GM18868 (cell line): ENCODE measurements at regions not wholly inside any gene's neighbourhood (a gene's known extent, or its start where the extent isn't known, plus 50 kb on each side); places are given as distances from the start of the nearest gene placed in this dataset.
"Not testable (repeated sequence)": the region's sequence is repeated elsewhere in the genome, so short reads cannot be mapped to it uniquely, and the experiment has no call there.

Source experiments
- ATAC-seq: cut with Tn5 transposase; IDR thresholded peaks from one replicate; pipeline ENCODE4 v1.9.1; 2021; ENCODE audit warnings: mild to moderate bottlenecking, moderate library complexity; ENCODE audit not compliant: unreplicated experiment

DNA sequence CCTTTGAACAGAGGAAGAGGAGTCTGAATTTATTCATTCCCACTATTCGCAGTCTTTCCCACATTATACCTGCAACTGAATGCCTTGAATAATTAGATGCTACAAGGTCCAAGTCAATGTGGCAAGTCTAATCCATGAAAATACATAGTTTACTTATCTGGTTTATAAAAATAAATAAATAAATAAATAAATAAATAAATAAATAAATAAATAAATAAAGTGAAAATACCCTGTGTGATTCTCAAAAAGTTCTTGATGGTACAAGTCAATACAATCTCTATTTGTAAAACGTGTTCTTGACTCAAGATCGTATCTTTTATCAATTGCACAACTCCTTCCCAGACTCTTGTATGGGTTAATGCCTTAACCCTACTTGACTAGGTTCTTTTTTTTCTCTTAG, 417.7 kb downstream of the ZWINT start:
- ATAC-seq: no peak

DNA sequence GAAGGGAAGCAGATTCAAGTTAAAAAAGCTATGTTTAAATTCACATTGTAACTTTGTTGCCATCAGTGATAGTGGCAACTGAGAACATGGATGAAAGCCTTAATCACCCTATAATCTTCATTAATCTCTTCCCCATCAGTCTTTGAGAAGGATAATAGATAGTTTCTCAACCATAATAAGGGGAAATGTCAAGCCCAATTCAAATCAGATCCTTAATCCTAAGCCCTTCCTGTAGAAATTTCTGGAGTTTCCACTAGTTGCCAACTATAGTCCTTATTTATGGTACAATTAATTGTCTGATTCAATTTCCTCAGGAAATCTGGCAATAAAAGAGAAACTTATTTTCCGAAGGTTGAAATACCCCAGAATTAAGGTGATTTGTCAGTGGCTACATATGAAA, 431.8 kb downstream of the ZWINT start:
- ATAC-seq: no peak

GRCh38 chr10:55899472-55900147, 461.4 kb downstream of the ZWINT start:
- ATAC-seq: not testable (repeated sequence)

- no peak for ATAC-seq
These were observed 463.6 kb downstream of the ZWINT start for GRCh38 chr10:55897490-55897921.

GRCh38 chr10:55892276-55892675, 468.8 kb downstream of the ZWINT start:
- no peak for ATAC-seq

DNA sequence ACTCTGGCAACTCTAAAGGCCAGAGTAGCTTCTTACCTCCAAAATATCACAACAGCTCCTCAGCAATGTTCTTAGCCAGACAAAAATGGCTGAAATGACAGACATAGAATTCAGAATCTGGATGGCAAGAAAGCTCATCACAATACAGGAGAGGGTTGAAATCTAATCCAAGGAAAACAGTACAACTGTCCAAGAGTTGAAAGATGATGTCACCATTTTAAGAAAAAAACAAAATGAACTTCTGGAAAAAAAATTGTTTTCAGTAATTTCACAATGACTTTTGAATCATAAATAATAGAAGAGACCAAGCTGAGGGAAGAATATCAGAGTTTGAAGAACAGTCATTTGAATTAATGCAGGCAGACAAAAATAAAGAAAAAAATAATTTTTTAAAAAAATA, 479.5 kb downstream of the ZWINT start:
- ATAC-seq: no peak

- no peak for ATAC-seq
These were observed 487.6 kb downstream of the ZWINT start for GRCh38 chr10:55873485-55873884.

DNA sequence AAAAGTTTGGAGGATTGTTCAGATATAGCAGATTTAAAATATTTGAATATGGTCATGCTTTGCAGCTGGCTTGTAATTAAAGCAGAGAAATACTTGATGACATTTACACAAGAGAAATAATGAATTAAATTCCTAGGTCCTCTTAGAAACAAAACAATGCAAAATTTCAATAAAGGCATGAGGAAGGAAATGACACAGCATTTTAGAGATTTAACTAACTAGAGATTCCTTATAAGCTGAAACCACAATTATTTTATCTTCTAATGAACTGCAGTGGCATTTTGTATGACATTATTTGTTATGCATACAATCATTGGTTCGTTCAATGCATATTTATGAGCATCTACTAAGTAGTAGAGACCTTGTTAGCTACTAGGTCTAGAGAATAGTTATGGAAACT, 490.9 kb downstream of the ZWINT start:
- no peak for ATAC-seq

GRCh38 chr10:55867848-55868247, 493.2 kb downstream of the ZWINT start:
- ATAC-seq: no peak

- ATAC-seq: no peak
These were observed 502.3 kb downstream of the ZWINT start for GRCh38 chr10:55858730-55859129.

GRCh38 chr10:55852900-55853299, 508.2 kb downstream of the ZWINT start:
- ATAC-seq: no peak

DNA sequence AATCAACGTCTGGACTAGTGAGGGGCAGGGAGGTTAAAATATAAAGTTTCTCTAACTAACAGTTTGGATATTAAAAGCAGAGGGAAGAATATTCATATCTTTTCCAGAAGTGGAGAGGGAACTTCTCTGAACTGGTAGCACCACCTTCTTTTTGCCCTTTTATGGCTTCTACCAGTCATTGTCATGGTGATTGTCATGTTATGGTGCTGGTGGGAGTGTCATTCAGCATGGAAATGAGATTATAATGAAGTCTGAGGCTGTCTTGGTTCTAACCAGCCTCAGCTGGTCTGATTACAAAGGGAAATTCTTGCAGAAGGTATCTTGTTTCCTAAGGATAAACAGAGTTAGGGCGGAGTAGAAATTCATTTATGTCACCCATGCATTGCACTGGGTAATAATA, 523.8 kb downstream of the ZWINT start:
- ATAC-seq: no peak

DNA sequence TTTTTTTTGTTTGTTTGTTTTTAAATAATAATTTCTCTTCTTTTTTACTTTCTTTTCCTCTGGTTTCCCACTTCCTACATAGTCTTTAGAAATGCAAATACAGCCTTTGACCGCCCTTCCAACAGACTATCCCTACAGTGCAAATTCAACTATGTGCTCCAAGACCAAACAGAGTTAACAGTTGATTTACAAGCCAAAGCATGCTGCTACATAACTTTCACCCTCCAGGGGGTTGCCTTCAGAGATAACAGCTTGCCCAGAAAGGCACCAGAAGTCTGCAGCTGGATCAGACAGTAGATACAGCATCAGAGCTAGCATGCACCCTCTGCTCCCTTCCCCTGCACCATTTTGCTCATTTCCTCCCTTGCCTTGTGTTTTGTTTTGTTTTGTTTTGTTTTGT, 539.0 kb downstream of the ZWINT start:
- no peak for ATAC-seq

DNA sequence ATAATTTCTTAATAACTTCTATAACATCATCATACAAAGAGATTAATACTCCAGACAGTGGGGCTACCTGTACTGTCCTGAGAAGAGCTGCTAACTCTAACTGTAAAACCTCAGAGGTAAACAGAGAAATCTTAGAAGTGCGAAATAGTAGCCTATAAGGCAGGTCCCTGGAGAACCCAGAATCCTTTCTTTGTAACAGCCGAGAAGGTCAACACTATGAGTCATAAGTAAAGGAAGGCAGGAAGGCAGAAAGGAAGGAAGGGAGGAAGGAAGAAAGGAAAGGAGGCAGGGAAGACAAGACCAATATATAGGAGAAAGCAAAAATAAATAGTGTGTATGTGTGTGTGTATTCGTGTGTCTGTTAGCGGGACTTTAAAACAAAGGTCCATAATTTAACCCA, 540.6 kb downstream of the ZWINT start:
- no peak for ATAC-seq

- ATAC-seq: no peak
These were observed 541.0 kb downstream of the ZWINT start for GRCh38 chr10:55820071-55820470.

GRCh38 chr10:55813451-55814170, 547.4 kb downstream of the ZWINT start:
- ATAC-seq: no peak

DNA sequence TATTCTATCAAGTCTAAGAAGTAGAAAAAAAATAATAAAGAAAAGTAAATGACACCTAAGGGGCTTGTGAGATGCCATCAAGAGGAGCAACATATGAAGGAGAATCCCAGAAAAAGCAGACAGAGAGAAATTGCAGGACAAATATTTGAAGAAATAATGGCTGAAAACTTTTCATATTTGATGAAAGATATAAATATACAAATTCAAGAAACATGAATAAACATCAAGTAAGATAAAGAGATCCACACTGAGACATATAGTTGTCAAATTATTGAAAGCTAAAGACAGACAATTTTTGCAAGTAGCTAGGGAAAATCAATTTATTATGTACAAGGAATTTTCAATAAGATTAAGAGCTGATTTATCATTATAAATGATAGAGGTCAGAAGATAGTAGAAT, 558.0 kb downstream of the ZWINT start:
- no peak for ATAC-seq

GRCh38 chr10:55801353-55801661, 559.8 kb downstream of the ZWINT start:
- ATAC-seq: no peak

GRCh38 chr10:55800602-55801352, 560.3 kb downstream of the ZWINT start:
- no peak for ATAC-seq

GRCh38 chr10:55793024-55793423, 568.0 kb downstream of the ZWINT start:
- no peak for ATAC-seq

- ATAC-seq: not testable (repeated sequence)
These were observed 570.8 kb downstream of the ZWINT start for GRCh38 chr10:55790276-55790675.

- no peak for ATAC-seq
These were observed 574.5 kb downstream of the ZWINT start for GRCh38 chr10:55786461-55787050.
